SK-N-MC (cell line): ENCODE measurements at regions not wholly inside any gene's neighbourhood (a gene's known extent, or its start where the extent isn't known, plus 50 kb on each side); places are given as distances from the start of the nearest gene placed in this dataset.

Experiments used
- EZH2 ChIP-seq: fragments of 200-600 bp; sonication (generic); IDR thresholded peaks from one replicate; pipeline ENCODE4 v1.6.1; 2017; ENCODE audit warnings: antibody characterized with exemption
- FOXP2 ChIP-seq: optimal IDR thresholded peaks from 2 replicates; pipeline ENCODE3; 2011; ENCODE audit warnings: mild to moderate bottlenecking, moderate library complexity; ENCODE audit not compliant: insufficient read depth; ENCODE audit errors: extremely low read length, control extremely low read depth
- POLR2AphosphoS5 ChIP-seq: IDR thresholded peaks from 2 replicates; pipeline ENCODE4 v1.6.1; 2012; ENCODE audit warnings: mild to moderate bottlenecking, low read depth, low read length, borderline replicate concordance

DNA sequence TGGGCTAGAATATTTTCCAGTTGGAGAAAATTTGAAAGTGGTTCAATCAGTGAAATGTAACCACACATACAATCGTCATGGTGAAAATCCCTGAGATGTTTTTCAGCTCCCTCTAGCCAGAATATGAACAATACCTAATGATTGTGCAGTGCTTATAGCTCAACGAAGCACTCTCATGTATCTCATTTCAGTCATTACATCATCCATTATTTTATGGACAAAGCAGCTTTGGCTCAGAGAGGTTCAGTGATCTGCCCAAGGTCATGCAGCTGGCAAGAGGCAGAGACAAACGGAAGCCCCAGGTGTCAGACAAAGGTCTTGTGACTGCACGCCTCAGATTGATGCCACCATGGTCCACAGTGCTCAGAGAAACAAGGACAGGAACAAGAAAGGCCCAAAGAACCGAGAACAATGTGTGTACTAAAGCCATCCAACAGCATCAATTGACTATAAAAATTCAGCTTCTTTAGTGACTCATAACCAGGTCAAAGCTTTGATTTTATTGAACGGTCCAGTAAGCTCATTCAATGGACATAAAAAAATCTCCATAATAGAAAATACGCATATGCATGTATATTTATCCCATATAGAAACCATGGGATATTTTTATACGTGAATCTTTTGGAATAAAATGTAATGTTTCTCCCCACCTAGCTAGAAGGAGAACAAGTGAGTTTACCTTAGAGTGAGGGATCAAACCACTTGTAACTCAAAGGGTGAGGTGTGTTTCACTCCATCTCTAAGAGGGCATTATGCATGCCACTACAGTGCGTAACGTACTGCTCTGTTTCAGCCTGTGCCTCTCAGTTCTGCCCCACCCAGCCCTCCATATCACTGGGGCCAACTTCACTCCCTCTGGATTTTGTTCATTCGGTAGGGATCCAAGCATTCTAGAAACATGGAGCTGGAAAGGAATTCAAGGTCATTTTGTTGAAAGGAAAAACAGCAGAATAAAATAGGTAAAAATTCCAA lies 141.8 kb downstream of the GRIN2B start:
- TF ChIP-seq EZH2 (no peak), POLR2AphosphoS5 (no peak), FOXP2 (no peak)
